Lower lobe of right lung (tissue), 2 donors: ENCODE measurements at regions not wholly inside any gene's neighbourhood (a gene's known extent, or its start where the extent isn't known, plus 50 kb on each side); places are given as distances from the start of the nearest gene placed in this dataset.
"Not testable (repeated sequence)": the region's sequence is repeated elsewhere in the genome, so short reads cannot be mapped to it uniquely, and the experiment has no call there.

Experiments
- ATAC-seq, 2 donors: fragments of 200-7000 bp; cut with Tn5 transposase; one replicate each; pipeline ENCODE4 v1.9.1; 2020 to 2022; ENCODE audit warnings: mild to moderate bottlenecking in 2 of 2, moderate library complexity in 2 of 2
- DNase-seq: peaks from one replicate; pipeline ENCODE4 v3.0.0-alpha.2; 2020
- H3K27ac ChIP-seq: fragments of 200-600 bp; one replicate; pipeline ENCODE4 v1.8.0; 2022
- H3K27me3 ChIP-seq: fragments of 200-600 bp; one replicate; pipeline ENCODE4 v1.8.0; 2022; ENCODE audit warnings: low read depth
- H3K36me3 ChIP-seq: fragments of 200-600 bp; one replicate; pipeline ENCODE4 v1.8.0; 2022; ENCODE audit warnings: mild to moderate bottlenecking
- H3K4me1 ChIP-seq: fragments of 200-600 bp; one replicate; pipeline ENCODE4 v1.8.0; 2022
- H3K4me3 ChIP-seq: fragments of 200-600 bp; one replicate; pipeline ENCODE4 v1.8.0; 2022; ENCODE audit warnings: mild to moderate bottlenecking
- H3K9me3 ChIP-seq: fragments of 200-600 bp; one replicate; pipeline ENCODE4 v1.8.0; 2022
- CTCF ChIP-seq: fragments of 200-600 bp; IDR thresholded peaks from one replicate; pipeline ENCODE4 v1.8.0; 2022; ENCODE audit warnings: antibody characterized with exemption, mild to moderate bottlenecking
- intact Hi-C: fragments of 100-400 bp; cut with DNase I; formaldehyde crosslinking; loops from one replicate; pipeline ENCODE4 v1.11.0; 2022
- donor health status: DM: no; HTN: yes; CAD: no; lungs with severe emphysema.

- Histone ChIP-seq H3K4me3 (no peak overlapping the region), H3K36me3 (no peaks in the 10 kb centered on the region), H3K27ac (no peak overlapping the region), H3K27me3 (no peaks in the 10 kb centered on the region), H3K9me3 (peaks cover 6% of the 10 kb centered on the region), H3K4me1 (peaks cover 4% of the 10 kb centered on the region)
- TF ChIP-seq CTCF, result no peak
- DNase-seq, result no peak
- intact Hi-C loops, result no loop called here
- no peak for ATAC-seq
These were observed 476.8 kb upstream of the PTGER4 start for GRCh38 chr5:40202814-40203440.

- H3K4me3 ChIP-seq, result no peak overlapping the region
- intact Hi-C loops, result no loop called here
- peaks cover 4% of the 10 kb centered on the region for H3K4me1 ChIP-seq
- no peaks in the 10 kb centered on the region for H3K36me3 ChIP-seq
- no peak overlapping the region for H3K27ac ChIP-seq
- DNase-seq, result no peak
- no peak for TF ChIP-seq CTCF
- ATAC-seq, result no peak
- peaks cover 6% of the 10 kb centered on the region for H3K9me3 ChIP-seq
- no peaks in the 10 kb centered on the region for H3K27me3 ChIP-seq
These were observed 481.0 kb upstream of the PTGER4 start for GRCh38 chr5:40198736-40199135.

- intact Hi-C loops, H3K36me3 ChIP-seq, H3K27ac ChIP-seq, H3K27me3 ChIP-seq, DNase-seq, H3K4me1 ChIP-seq, H3K4me3 ChIP-seq, ATAC-seq, H3K9me3 ChIP-seq: not testable (repeated sequence)
These were observed 484.1 kb upstream of the PTGER4 start for GRCh38 chr5:40195574-40195973.

GRCh38 chr5:40191150-40191549 lies 488.6 kb upstream of the PTGER4 start:
- H3K27ac ChIP-seq, result no peak overlapping the region
- no peaks in the 10 kb centered on the region for H3K27me3 ChIP-seq
- H3K9me3 ChIP-seq, result no peaks in the 10 kb centered on the region
- H3K4me1 ChIP-seq, result no peaks in the 10 kb centered on the region
- H3K36me3 ChIP-seq, result no peaks in the 10 kb centered on the region
- no peak overlapping the region for H3K4me3 ChIP-seq
- DNase-seq, result no peak
- no peak for ATAC-seq
- intact Hi-C loops, result no loop called here
- TF ChIP-seq CTCF, result no peak

- Histone ChIP-seq H3K27me3 (no peaks in the 10 kb centered on the region), H3K9me3 (peaks cover 18% of the 10 kb centered on the region), H3K4me3 (no peak overlapping the region), H3K4me1 (no peaks in the 10 kb centered on the region), H3K27ac (no peak overlapping the region), H3K36me3 (no peaks in the 10 kb centered on the region)
- DNase-seq (no peak), ATAC-seq (no peak)
- intact Hi-C loops, result no loop called here
- no peak for TF ChIP-seq CTCF
These were observed 507.0 kb upstream of the PTGER4 start for GRCh38 chr5:40172721-40173120.

- Histone ChIP-seq H3K4me1 (no peaks in the 10 kb centered on the region), H3K27me3 (no peaks in the 10 kb centered on the region), H3K9me3 (peaks cover 13% of the 10 kb centered on the region), H3K4me3 (no peak overlapping the region), H3K36me3 (no peaks in the 10 kb centered on the region), H3K27ac (no peak overlapping the region)
- TF ChIP-seq CTCF, result no peak
- intact Hi-C loops, result no loop called here
- DNase-seq (no peak), ATAC-seq (no peak)
These were observed 507.7 kb upstream of the PTGER4 start for GRCh38 chr5:40171971-40172370.
